CD14-positive monocyte (primary cell): ENCODE measurements at regions not wholly inside any gene's neighbourhood (a gene's known extent, or its start where the extent isn't known, plus 50 kb on each side); places are given as distances from the start of the nearest gene placed in this dataset.

Experiments used
- DNase-seq, 3 donors: peaks; one replicate each; pipeline ENCODE4 v3.0.0-alpha.2; 2011 to 2022
- H2AFZ ChIP-seq: 2 replicates; pipeline ENCODE4 v1.6.0; 2012; ENCODE audit warnings: mild to moderate bottlenecking, low read depth, low read length, inconsistent platforms; ENCODE audit not compliant: insufficient read depth, poor library complexity, severe bottlenecking
- H3K27ac ChIP-seq, 2 donors: 1 replicate in 1 of 2; 2 replicates in 1 of 2; pipeline ENCODE4 v1.5.1; 2012 to 2013; ENCODE audit warnings: low read length in 2 of 2, control low read depth in 1 of 2, inconsistent platforms in 1 of 2, low read depth in 1 of 2, mild to moderate bottlenecking in 1 of 2
- H3K27me3 ChIP-seq, 2 donors: one replicate each; pipeline versions ENCODE4 v1.6.0 to v1.6.1; 2011 to 2013; ENCODE audit warnings: low read length in 2 of 2; ENCODE audit not compliant: control insufficient read depth in 2 of 2, insufficient read depth in 2 of 2
- H3K36me3 ChIP-seq, 2 donors: replicated peaks in 1 of 2; 1 replicate in 1 of 2; 2 replicates in 1 of 2; pipeline versions ENCODE4 v1.5.1 to v1.6.1; 2012 to 2013; ENCODE audit warnings: low read length in 2 of 2, control low read depth in 1 of 2, inconsistent platforms in 1 of 2, mild to moderate bottlenecking in 1 of 2; ENCODE audit not compliant: insufficient read depth in 2 of 2, control insufficient read depth in 1 of 2
- H3K4me1 ChIP-seq, 2 donors: 1 replicate in 1 of 2; 2 replicates in 1 of 2; pipeline versions ENCODE4 v1.5.1 to v1.6.1; 2012 to 2013; ENCODE audit warnings: low read length in 2 of 2, control low read depth in 1 of 2, inconsistent platforms in 1 of 2, mild to moderate bottlenecking in 1 of 2, moderate library complexity in 1 of 2; ENCODE audit not compliant: insufficient read depth in 2 of 2, control insufficient read depth in 1 of 2
- H3K4me2 ChIP-seq: replicated peaks from 2 replicates; pipeline ENCODE3; 2012; ENCODE audit warnings: low read length, moderate library complexity, mild to moderate bottlenecking; ENCODE audit not compliant: poor library complexity, severe bottlenecking; ENCODE audit errors: extremely low read depth
- H3K4me3 ChIP-seq, 3 experiments: fragments of 200-600 bp in 1 of 3; sonication (generic) in 1 of 3; replicated peaks in 1 of 3; 1 replicate in 2 of 3; 2 replicates in 1 of 3; pipeline ENCODE4 v1.5.1; 2011 to 2013; ENCODE audit warnings: low read length in 3 of 3, mild to moderate bottlenecking in 3 of 3, control low read depth in 2 of 3, low read depth in 2 of 3, inconsistent platforms in 1 of 3, moderate library complexity in 1 of 3
- H3K79me2 ChIP-seq: 2 replicates; pipeline ENCODE4 v1.6.0; 2012; ENCODE audit warnings: mild to moderate bottlenecking, control low read depth, inconsistent platforms, low read length, moderate library complexity; ENCODE audit not compliant: insufficient read depth
- H3K9ac ChIP-seq: 2 replicates; pipeline ENCODE4 v1.6.0; 2017; ENCODE audit warnings: low read length, mild to moderate bottlenecking; ENCODE audit not compliant: insufficient read depth, poor library complexity, severe bottlenecking
- H3K9me3 ChIP-seq, 2 donors: replicated peaks in 1 of 2; 1 replicate in 1 of 2; 2 replicates in 1 of 2; pipeline versions ENCODE4 v1.5.1 to v1.6.1; 2012 to 2013; ENCODE audit warnings: low read length in 2 of 2, control low read depth in 1 of 2; ENCODE audit not compliant: control insufficient read depth in 1 of 2, insufficient read depth in 1 of 2
- H4K20me1 ChIP-seq: 2 replicates; pipeline ENCODE4 v1.6.0; 2012; ENCODE audit warnings: mild to moderate bottlenecking, low read length, control low read depth, moderate library complexity; ENCODE audit not compliant: insufficient read depth
- H3K27ac Mint-ChIP-seq, 7 donors: one replicate each; pipeline ENCODE4 v1.8.0; 2020; ENCODE audit warnings: mild to moderate bottlenecking in 7 of 7, mixed read lengths in 7 of 7, moderate library complexity in 6 of 7, inconsistent platforms in 2 of 7
- H3K27me3 Mint-ChIP-seq, 3 donors: one replicate each; pipeline ENCODE4 v1.8.0; 2021 to 2022; ENCODE audit warnings: low read depth in 3 of 3, mild to moderate bottlenecking in 3 of 3, mixed read lengths in 3 of 3, moderate library complexity in 3 of 3, inconsistent platforms in 1 of 3
- H3K36me3 Mint-ChIP-seq, 2 donors: one replicate each; pipeline ENCODE4 v1.8.0; 2020; ENCODE audit warnings: mixed read lengths in 2 of 2, inconsistent platforms in 1 of 2, mild to moderate bottlenecking in 1 of 2
- H3K4me1 Mint-ChIP-seq: one replicate; pipeline ENCODE4 v1.8.0; 2020; ENCODE audit warnings: mild to moderate bottlenecking, mixed read lengths
- H3K4me3 Mint-ChIP-seq, 2 donors: one replicate each; pipeline ENCODE4 v1.8.0; 2020; ENCODE audit warnings: mild to moderate bottlenecking in 2 of 2, mixed read lengths in 2 of 2, moderate library complexity in 1 of 2
- H3K9me3 Mint-ChIP-seq, 7 donors: one replicate each; pipeline ENCODE4 v1.8.0; 2020 to 2022; ENCODE audit warnings: mixed read lengths in 7 of 7, mild to moderate bottlenecking in 6 of 7, moderate library complexity in 6 of 7, inconsistent platforms in 2 of 7
- WGBS: methylation state at CpG from one replicate; pipeline ENCODE4 v1.1.5; 2013; ENCODE audit warnings: missing lambda C conversion rate; ENCODE audit not compliant: insufficient coverage; 5-methylcytosine and 5-hydroxymethylcytosine counted together
- intact Hi-C, 2 donors: fragments of 100-400 bp; cut with micrococcal nuclease; formaldehyde crosslinking; loops; one replicate each; pipeline versions ENCODE4 v1.15.0 to v1.15.1; 2023
- TF ChIP-seq, protein P1 (sequence below): fragments of 200-600 bp; IDR thresholded peaks from one replicate; pipeline ENCODE4 v1.8.0; 2022; ENCODE audit warnings: antibody characterized with exemption, mild to moderate bottlenecking

DNA sequence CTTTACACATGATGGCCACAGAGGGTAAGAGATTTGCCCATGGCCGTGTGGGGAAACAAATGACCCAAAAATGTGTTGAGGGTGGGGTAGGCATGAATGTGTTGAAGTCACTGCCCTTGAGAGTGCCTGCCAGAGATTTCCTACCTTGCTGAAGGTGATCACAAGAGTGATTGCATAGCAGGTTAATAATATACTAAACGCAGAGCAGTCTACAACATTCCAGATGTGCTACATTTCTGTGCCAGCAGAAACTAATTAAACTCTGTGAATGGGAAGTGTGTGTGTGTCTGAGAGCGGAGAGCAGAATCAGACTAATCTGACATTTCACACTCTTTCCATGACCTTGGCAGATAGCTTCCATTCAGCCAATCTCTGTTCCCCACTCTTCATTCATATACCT is 93.3 kb upstream of the CD53 start:
- 83% methylated on average over 1 of the region's 3 CpGs for WGBS
- Histone ChIP-seq H3K4me1 (peaks cover 4% of the 10 kb centered on the region in 2 donors), H2AFZ (no peak overlapping the region), H3K4me3 (no peak overlapping the region), H3K4me2 (no peak overlapping the region), H3K27ac (no peak overlapping the region), H3K27me3 (no peaks in the 10 kb centered on the region), H3K36me3 (no peaks in the 10 kb centered on the region), H3K79me2 (no peaks in the 10 kb centered on the region), H3K9ac (no peak overlapping the region), H4K20me1 (no peaks in the 10 kb centered on the region), H3K9me3 (no peaks in the 10 kb centered on the region)
- Mint-ChIP-seq H3K4me1 (peaks cover 10% of the 10 kb centered on the region), H3K36me3 (no peaks in the 10 kb centered on the region), H3K27me3 (peaks cover under 1 to 7% (median 5%) of the 10 kb centered on the region in 3 donors), H3K9me3 (no peaks in the 10 kb centered on the region), H3K4me3 (no peak overlapping the region), H3K27ac (no peak overlapping the region)
- no peak for DNase-seq
- intact Hi-C loops = loop anchor here (2.0 to 5.0 kb wide), 3 partner anchors 161 to 255 kb away; no protein-coding TSS in a partner anchor
- TF ChIP-seq, protein P1, sequence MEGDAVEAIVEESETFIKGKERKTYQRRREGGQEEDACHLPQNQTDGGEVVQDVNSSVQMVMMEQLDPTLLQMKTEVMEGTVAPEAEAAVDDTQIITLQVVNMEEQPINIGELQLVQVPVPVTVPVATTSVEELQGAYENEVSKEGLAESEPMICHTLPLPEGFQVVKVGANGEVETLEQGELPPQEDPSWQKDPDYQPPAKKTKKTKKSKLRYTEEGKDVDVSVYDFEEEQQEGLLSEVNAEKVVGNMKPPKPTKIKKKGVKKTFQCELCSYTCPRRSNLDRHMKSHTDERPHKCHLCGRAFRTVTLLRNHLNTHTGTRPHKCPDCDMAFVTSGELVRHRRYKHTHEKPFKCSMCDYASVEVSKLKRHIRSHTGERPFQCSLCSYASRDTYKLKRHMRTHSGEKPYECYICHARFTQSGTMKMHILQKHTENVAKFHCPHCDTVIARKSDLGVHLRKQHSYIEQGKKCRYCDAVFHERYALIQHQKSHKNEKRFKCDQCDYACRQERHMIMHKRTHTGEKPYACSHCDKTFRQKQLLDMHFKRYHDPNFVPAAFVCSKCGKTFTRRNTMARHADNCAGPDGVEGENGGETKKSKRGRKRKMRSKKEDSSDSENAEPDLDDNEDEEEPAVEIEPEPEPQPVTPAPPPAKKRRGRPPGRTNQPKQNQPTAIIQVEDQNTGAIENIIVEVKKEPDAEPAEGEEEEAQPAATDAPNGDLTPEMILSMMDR = no peak

DNA sequence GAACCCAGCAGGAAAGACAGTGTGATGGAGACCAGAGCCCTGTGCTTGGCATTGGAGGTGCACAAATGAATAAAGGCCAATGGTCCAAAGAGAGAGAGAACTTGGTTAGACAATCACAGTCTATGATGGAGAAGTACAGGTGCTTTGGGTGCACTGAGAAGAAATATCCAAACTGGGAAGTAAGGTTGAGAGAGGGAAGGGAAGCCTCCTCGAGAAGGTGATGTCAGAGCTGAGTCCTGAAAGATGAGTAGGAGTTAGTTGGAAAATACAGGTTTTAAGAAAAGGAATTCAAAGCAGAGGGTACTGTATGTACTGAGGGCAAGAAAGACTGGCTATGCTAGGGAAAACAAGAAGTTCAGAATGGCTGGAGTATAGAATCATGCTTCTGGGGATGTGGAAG is 94.1 kb upstream of the CD53 start:
- H4K20me1 ChIP-seq = no peaks in the 10 kb centered on the region
- TF ChIP-seq, protein P1 = no peak
- H3K4me3 ChIP-seq = no peak overlapping the region
- H3K27me3 ChIP-seq = no peaks in the 10 kb centered on the region
- no peak overlapping the region for H2AFZ ChIP-seq
- no peaks in the 10 kb centered on the region for H3K79me2 ChIP-seq
- H3K4me2 ChIP-seq = no peak overlapping the region
- H3K36me3 ChIP-seq = no peaks in the 10 kb centered on the region
- H3K27me3 Mint-ChIP-seq = peaks cover 3 to 7% (median 7%) of the 10 kb centered on the region in 3 donors
- H3K36me3 Mint-ChIP-seq = no peaks in the 10 kb centered on the region
- H3K9ac ChIP-seq = no peak overlapping the region
- no peaks in the 10 kb centered on the region for H3K9me3 Mint-ChIP-seq
- H3K27ac Mint-ChIP-seq = no peak overlapping the region
- WGBS = 80% methylated on average over 1 of the region's 1 CpG
- H3K9me3 ChIP-seq = no peaks in the 10 kb centered on the region
- no peak for DNase-seq
- intact Hi-C loops = loop anchor here in 1 of 2 donors (2.0 kb wide), 1 partner anchor 254 kb away; no protein-coding TSS in a partner anchor
- H3K4me3 Mint-ChIP-seq = no peak overlapping the region
- peaks cover 4% of the 10 kb centered on the region in 2 donors for H3K4me1 ChIP-seq
- peaks cover 10% of the 10 kb centered on the region for H3K4me1 Mint-ChIP-seq
- no peak overlapping the region for H3K27ac ChIP-seq
